Erythroblast (primary cell): ENCODE measurements at regions not wholly inside any gene's neighbourhood (a gene's known extent, or its start where the extent isn't known, plus 50 kb on each side); places are given as distances from the start of the nearest gene placed in this dataset.

ENCODE experiments used
- GATA1 ChIP-seq: IDR thresholded peaks from 2 replicates; pipeline ENCODE4 v1.6.1; 2011; ENCODE audit warnings: low read depth, mild to moderate bottlenecking, control low read depth, low read length, moderate library complexity
- POLR2A ChIP-seq: IDR thresholded peaks from 2 replicates; pipeline ENCODE4 v1.6.1; 2011; ENCODE audit warnings: mild to moderate bottlenecking, low read length

- no peak for TF ChIP-seq POLR2A
- TF ChIP-seq GATA1 = no peak
Observed at GRCh38 chr9:34866614-34867013, 91.5 kb upstream of the PHF24 start.
